ENCODE measurements at regions not wholly inside any gene's neighbourhood (a gene's known extent, or its start where the extent isn't known, plus 50 kb on each side); places are given as distances from the start of the nearest gene placed in this dataset.

- no peak overlapping the region for H3K4me3 Mint-ChIP-seq (ENCODE audit: unreplicated experiment)
- peaks cover 29% of the 10 kb centered on the region for H3K9me3 Mint-ChIP-seq (ENCODE audit: unreplicated experiment)
- no peaks in the 10 kb centered on the region for H3K36me3 Mint-ChIP-seq (ENCODE audit: insufficient read depth, unreplicated experiment)
- no peaks in the 10 kb centered on the region for H3K27me3 Mint-ChIP-seq (ENCODE audit: insufficient read depth, unreplicated experiment)
- DNase-seq (ENCODE audit: unreplicated experiment) = no peak
- CTCF ChIA-PET = no interaction called here
- POLR2A ChIA-PET = interaction anchor here (0.6 kb wide), 1 partner anchor 40 kb away, joined by 3 read pairs; no protein-coding TSS in a partner anchor
- TF ChIP-seq, protein P1, sequence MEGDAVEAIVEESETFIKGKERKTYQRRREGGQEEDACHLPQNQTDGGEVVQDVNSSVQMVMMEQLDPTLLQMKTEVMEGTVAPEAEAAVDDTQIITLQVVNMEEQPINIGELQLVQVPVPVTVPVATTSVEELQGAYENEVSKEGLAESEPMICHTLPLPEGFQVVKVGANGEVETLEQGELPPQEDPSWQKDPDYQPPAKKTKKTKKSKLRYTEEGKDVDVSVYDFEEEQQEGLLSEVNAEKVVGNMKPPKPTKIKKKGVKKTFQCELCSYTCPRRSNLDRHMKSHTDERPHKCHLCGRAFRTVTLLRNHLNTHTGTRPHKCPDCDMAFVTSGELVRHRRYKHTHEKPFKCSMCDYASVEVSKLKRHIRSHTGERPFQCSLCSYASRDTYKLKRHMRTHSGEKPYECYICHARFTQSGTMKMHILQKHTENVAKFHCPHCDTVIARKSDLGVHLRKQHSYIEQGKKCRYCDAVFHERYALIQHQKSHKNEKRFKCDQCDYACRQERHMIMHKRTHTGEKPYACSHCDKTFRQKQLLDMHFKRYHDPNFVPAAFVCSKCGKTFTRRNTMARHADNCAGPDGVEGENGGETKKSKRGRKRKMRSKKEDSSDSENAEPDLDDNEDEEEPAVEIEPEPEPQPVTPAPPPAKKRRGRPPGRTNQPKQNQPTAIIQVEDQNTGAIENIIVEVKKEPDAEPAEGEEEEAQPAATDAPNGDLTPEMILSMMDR (IDR thresholded peaks at IDR 0.05; ENCODE audit: unreplicated experiment) = no peak
- no TSS peak for BruUV-seq (replicated peaks)
- no peak overlapping the region for H3K27ac Mint-ChIP-seq (ENCODE audit: low read depth, unreplicated experiment)
- intact Hi-C loops (cut with micrococcal nuclease) = no loop called here
- no peaks in the 10 kb centered on the region for H3K4me1 Mint-ChIP-seq (ENCODE audit: insufficient read depth, unreplicated experiment)
Observed at GRCh38 chr12:125577334-125577733, 512.1 kb downstream of the AACS start.

DNA sequence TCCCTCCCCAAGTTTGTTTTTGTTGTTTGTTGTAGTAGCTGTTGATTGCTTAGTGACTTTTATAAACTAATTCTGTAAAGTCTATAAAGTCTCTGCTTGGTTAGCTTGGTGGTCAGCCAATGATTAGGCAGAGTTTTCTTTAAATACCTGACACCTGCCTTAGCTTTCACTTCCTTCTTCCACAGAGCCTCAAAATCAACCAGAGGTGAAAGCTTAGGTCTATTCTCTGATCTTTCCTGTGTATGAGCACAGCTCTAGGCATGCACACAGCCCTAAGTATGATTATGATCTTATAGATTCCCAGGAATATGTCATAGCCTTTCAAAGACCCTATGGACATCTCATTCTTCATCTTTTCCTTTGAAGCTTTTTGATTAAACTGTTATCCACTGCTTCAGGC is 514.7 kb downstream of the AACS start:
- intact Hi-C loops (cut with micrococcal nuclease) = no loop called here
- POLR2A ChIA-PET = interaction anchor here (0.7 kb wide), 1 partner anchor 514 kb away, joined by 3 read pairs; no protein-coding TSS in a partner anchor
- CTCF ChIA-PET = interaction anchor here (0.6 to 0.8 kb wide), 3 partner anchors 211 to 274 kb away, joined by 3 to 4 read pairs (median 3); no protein-coding TSS in a partner anchor
- Mint-ChIP-seq H3K9me3 (ENCODE audit: unreplicated experiment) (peaks cover 29% of the 10 kb centered on the region), H3K36me3 (ENCODE audit: insufficient read depth, unreplicated experiment) (no peaks in the 10 kb centered on the region), H3K27ac (ENCODE audit: low read depth, unreplicated experiment) (no peak overlapping the region), H3K4me3 (ENCODE audit: unreplicated experiment) (no peak overlapping the region), H3K27me3 (ENCODE audit: insufficient read depth, unreplicated experiment) (no peaks in the 10 kb centered on the region), H3K4me1 (ENCODE audit: insufficient read depth, unreplicated experiment) (no peaks in the 10 kb centered on the region)
- TF ChIP-seq, protein P1 (IDR thresholded peaks at IDR 0.05; ENCODE audit: unreplicated experiment) = no peak
- no peak for DNase-seq (ENCODE audit: unreplicated experiment)
- BruUV-seq (replicated peaks) = no TSS peak

GRCh38 chr12:125583071-125583470 is 517.8 kb downstream of the AACS start:
- Mint-ChIP-seq H3K4me1 (ENCODE audit: insufficient read depth, unreplicated experiment) (no peaks in the 10 kb centered on the region), H3K9me3 (ENCODE audit: unreplicated experiment) (peaks cover 41% of the 10 kb centered on the region), H3K27me3 (ENCODE audit: insufficient read depth, unreplicated experiment) (no peaks in the 10 kb centered on the region), H3K27ac (ENCODE audit: low read depth, unreplicated experiment) (no peak overlapping the region), H3K36me3 (ENCODE audit: insufficient read depth, unreplicated experiment) (no peaks in the 10 kb centered on the region), H3K4me3 (ENCODE audit: unreplicated experiment) (no peak overlapping the region)
- TF ChIP-seq, protein P1 (IDR thresholded peaks at IDR 0.05; ENCODE audit: unreplicated experiment) = no peak
- ChIA-PET CTCF (interaction anchor here (0.6 kb wide), 2 partner anchors 16 to 296 kb away, joined by 3 to 8 read pairs; no protein-coding TSS in a partner anchor), POLR2A (no interaction called here)
- no peak for DNase-seq (ENCODE audit: unreplicated experiment)
- BruUV-seq (replicated peaks) = no TSS peak
- intact Hi-C loops (cut with micrococcal nuclease) = no loop called here

GRCh38 chr12:125586441-125586840 is 521.2 kb downstream of the AACS start:
- Mint-ChIP-seq H3K4me3 (ENCODE audit: unreplicated experiment) (no peak overlapping the region), H3K27ac (ENCODE audit: low read depth, unreplicated experiment) (no peak overlapping the region), H3K27me3 (ENCODE audit: insufficient read depth, unreplicated experiment) (no peaks in the 10 kb centered on the region), H3K36me3 (ENCODE audit: insufficient read depth, unreplicated experiment) (no peaks in the 10 kb centered on the region), H3K4me1 (ENCODE audit: insufficient read depth, unreplicated experiment) (no peaks in the 10 kb centered on the region), H3K9me3 (ENCODE audit: unreplicated experiment) (peaks cover 38% of the 10 kb centered on the region)
- BruUV-seq (replicated peaks) = no TSS peak
- CTCF ChIA-PET = no interaction called here
- TF ChIP-seq, protein P1 (IDR thresholded peaks at IDR 0.05; ENCODE audit: unreplicated experiment) = no peak
- DNase-seq (ENCODE audit: unreplicated experiment) = no peak
- intact Hi-C loops (cut with micrococcal nuclease) = no loop called here
- POLR2A ChIA-PET = no interaction called here
